ENCODE measurements at regions not wholly inside any gene's neighbourhood (a gene's known extent, or its start where the extent isn't known, plus 50 kb on each side); places are given as distances from the start of the nearest gene placed in this dataset.

DNA sequence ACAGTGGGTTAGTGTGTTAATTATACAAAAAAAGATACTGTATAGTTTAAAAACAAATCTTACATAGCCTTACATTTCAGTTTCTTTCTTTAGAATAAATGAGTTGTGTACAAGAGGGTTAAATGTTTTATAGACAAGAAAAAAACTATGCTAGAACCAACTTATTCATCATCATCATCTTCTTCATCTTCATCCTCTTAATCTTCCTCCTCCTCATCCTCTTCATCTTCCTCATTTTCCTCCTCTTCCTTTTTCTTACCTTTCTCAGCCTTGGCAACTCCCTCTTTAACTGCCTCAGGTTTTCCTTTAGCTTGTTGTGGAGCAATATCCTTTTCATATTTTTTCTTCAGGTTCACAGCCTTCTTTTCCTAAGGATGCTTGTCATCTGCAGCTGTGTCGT is 53.7 kb downstream of the RPS12 start:
- no peak for DNase-seq (ENCODE audit: low read depth in 2 of 2)

DNA sequence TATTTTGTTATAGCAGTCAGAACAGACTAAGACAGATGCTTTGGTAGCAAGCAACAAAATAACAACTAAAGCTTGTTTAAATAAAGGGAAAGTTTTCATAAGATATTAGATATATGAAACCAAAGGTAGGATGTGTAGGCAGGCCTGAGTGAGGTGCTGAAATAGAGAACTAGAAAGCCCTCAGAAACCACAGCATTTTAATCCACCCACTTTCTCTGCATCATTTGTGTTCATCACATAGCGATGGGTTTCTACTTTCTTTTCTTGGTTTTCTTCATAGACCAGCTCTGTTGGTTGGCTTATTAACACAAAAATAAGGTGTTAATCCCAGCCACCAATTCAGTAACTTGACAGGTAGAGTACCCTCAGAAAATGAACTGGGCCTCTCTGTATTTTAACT is 58.6 kb downstream of the RPS12 start:
- no peak for DNase-seq (ENCODE audit: low read depth in 2 of 2)

DNA sequence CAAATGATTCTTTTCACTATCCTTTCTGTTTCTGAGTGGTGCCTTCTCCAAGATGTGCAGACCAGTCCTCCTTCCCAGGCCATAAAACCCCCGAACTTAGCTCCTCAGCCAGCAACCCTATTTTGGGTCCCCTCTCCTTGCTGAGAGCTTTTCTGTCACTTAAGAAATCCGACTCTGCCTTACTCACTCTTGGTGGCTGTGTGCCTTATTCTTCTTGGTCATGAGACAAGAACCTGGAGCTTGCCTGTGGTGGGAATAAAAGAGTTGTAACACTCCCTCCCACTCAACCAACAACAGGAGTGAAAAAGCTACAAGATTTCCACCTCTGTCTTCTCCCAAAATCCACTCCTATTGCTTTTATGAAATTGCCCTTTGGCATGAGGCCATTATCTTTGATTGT is 62.6 kb downstream of the RPS12 start:
- DNase-seq (ENCODE audit: low read depth in 2 of 2): no peak

DNA sequence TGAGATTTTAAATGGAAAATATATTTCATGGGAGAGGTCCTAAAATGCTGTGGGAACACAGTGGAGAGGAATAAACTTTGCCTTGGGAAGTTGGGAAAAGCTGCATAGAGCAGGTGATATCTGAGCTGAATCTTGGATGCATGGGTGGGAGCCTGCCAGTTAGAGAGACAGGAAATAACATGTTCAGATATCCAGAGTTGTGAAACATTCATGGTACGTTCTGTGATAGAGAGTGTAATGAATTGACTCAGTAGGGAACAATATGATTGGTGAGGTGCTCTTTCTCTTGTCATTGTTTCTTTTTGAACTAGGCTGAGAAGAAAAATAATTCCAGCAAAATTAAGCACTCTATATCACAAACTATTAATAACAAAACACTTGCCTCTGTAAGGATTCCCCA is 72.8 kb downstream of the RPS12 start:
- DNase-seq (ENCODE audit: low read depth in 2 of 2): no peak

DNA sequence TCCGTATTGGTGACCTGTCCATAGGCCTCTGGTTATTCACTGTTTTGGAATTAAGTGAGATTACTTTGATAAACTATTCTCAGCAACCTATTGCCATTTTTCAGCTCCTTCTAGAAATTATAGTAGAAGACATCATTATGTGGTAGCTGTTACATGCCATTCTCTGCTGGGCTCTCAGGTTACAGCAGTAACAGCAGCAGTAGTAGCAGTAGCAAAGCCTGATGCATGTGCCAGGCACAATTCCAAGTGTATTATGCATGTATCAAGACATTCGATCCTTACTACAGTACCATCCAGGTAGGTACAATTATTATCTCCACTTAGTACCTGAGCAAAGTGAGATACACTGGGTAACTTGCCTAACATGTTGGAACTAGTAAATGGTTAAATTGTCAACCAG is 74.3 kb downstream of the RPS12 start:
- no peak for DNase-seq (ENCODE audit: low read depth in 2 of 2)

DNA sequence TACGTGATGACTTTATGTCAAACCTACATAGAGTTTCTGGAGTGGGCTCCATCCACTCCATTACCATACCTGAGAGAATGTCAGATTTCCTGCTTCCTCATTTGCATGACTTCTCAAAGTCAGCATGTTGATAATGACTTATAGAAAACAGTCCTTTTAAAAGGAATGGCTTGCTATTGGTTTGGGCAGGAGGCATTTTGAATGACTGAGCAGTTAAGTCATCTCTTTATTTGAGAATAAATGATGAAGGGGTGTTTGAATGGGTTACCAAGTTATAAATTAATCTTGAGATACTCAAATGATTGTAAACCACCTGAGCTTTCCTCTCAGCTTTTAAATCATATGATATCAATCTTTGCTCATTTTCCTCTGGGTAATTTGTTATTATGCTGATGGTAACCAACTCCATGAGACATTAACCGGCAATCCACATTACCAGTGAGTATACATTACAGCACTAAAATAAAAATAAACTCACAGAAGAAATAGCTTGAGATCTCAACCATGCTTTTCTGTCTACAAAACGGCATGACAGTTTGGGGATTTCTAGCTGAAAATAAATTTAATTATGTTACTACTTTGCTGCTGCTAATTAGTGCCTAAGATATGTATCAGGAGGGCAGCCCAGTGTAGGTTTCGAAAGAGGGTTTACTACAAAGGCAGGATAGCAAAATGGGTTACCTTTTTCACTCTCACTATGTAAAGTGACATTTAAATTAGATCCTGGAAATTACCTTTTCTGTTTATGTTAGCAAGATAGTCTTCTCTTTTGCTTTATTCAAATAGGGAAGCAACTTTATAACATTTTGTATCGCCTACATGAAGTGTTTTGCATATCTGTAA is 78.8 kb downstream of the RPS12 start:
- no peak for DNase-seq (ENCODE audit: low read depth in 2 of 2)

DNA sequence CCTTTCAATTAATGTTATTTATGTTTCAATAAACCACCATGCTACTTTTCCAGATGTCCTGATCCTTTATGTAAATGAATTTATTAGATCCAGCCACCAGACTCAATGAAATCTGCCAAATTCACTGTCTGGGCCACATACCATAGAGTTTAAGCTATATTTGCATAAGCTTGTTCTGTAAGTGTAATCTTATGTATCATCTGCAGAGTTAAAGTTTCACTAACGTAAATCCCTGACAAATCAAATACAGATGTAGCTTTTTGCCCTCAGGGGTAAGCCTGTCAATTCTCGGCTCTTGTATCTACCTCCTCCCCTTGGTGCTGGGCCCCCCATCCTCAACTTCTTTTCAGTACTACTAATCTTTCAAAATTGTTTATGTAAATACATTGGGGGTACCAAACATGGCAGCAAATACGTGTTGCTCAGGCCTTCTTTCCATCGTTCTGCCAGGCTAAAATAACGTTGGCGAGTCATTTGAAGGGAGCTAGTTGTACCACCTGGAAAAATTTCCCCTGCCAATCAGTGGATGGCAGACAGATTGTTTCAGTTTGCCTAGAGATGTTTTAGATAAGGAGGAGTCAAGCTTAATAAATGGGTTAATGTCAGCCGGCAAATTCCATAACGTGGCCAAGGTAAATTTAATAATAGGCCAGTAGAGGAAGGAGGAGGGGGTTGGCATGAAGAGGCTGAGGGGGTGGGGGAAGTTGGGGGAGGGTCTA is 79.6 kb downstream of the RPS12 start:
- no peak for DNase-seq (ENCODE audit: low read depth in 2 of 2)

DNA sequence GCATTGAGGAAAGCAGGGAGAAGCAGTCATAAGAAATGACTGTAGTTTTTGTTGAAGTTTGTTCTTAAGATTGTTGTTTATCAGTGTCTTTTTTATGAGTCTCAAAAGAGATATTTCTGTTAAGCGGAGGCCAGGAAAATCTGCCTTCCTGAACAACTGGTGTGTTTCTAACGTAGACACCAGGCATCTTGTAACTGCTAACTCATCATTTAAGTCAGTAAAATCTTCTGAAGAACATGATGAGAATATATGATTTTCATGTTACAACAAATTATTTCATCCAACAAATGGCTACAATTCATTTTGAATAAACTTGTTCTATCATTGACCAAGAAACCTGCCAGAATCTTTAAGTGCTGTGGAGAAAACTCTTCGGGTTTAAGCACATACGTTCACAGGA is 84.0 kb downstream of the RPS12 start:
- no peak for DNase-seq (ENCODE audit: low read depth in 2 of 2)

DNA sequence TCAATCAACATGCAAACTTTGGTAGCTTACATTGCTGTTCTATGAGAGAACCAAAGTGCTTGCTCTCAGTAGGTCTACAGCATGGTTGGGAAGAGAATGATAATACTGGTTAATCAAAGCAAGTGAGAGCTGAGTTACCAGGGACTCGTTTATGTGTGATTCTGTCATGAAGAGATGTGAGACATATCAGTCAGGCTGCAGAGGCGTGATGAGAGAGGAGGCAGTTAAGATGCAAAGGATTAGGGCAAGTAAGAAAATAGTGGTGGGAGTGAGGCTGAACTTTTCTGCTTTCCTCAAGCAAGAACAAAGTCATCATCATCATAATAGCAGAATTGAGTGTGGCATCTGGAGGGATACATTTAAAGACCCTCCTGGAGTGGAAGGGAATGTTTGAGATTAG is 86.5 kb downstream of the RPS12 start:
- no peak for DNase-seq (ENCODE audit: low read depth in 2 of 2)

DNA sequence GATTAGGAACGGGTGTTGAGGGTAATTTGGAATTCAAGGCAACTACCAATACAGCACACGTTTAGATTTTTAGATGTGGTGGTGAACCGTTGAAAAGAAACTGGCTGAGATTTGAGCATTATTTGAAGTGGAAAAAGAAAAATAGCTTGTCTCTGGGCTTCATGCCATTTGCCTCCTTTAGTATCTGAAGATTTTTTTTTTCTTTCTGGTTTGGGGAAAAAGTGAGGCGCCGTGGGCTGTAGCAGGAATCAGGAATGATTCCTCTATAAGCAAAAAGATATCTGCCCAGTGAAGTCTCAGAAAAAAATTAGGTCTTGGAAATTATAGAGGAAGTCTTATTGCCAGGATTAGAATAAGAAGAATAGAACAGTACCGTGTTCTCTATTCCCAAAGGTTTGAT is 88.5 kb downstream of the RPS12 start:
- no peak for DNase-seq (ENCODE audit: low read depth in 2 of 2)

DNA sequence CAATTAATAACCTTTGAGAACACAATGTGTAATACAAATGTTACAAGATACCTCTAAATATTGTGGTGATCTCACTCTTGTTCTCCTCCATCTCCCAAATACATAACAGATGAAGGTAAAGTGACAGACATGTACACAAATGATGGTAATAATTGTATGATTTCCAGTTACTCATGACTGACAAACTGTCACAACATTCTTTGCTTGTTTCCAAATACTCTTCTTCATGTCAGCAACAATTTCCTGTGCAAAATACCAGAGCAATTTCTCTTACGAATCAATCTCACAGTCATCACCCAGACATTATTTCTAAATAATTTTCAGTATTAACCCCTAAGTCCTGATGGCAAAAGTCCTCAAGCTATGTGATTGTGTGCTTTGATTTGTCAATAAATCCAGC is 92.9 kb downstream of the RPS12 start:
- DNase-seq (ENCODE audit: low read depth in 2 of 2): no peak

DNA sequence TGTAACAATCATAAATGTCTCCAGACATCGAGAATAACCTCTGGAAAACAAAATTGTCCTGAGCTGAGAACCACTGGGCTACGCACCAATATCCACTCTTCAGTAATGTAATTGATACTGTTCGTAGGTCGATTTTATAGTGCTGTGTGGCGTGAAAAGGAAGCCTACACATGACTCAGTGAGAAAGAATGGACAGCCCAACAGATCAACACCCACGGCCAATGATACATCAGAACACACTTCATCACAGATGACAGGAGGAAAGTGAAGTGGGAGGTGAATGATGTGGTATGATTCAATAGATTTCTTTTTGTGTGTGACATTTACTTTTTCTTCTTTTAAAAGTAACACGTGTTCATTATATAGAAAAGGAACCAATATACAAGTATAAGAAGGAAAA is 93.5 kb downstream of the RPS12 start:
- no peak for DNase-seq (ENCODE audit: low read depth in 2 of 2)

DNA sequence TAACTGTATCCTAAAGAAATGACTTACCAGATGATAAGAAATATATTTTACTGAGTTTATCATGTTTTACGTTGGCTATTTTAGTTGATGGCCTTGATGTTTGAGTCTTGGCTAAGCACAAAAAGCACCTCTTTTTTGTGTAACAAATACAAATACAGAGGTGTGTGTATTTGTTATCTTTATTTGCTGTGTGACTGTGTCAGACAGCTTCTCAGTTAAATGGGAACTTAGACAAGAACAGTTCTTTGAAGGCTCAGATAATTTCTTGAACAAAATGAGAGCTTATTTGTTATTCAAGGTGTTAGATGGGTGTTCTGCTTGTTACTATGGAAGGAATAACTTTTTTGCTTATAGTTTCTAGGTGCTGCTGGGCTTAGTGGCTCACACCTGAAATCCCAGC is 95.4 kb downstream of the RPS12 start:
- DNase-seq (ENCODE audit: low read depth in 2 of 2): no peak

DNA sequence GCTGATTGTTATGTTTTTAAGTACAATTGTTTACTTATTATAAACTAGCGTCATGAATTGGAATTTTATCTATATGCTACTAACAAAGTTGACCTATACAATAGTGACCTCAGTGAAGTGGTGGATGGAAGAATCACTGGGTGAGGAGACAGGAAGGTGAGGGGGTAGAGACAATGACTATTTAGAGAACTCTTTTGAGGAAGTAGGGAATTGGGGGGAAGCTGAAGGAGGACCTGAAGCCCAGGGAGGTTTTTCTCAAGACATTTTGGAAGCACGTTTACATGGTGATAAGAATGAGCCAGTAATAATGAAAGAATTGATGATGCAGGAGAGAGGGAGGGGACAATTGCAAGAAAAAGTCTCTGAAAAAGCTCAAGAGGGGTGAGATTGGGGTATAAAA is 96.4 kb downstream of the RPS12 start:
- no peak for DNase-seq (ENCODE audit: low read depth in 2 of 2)

DNA sequence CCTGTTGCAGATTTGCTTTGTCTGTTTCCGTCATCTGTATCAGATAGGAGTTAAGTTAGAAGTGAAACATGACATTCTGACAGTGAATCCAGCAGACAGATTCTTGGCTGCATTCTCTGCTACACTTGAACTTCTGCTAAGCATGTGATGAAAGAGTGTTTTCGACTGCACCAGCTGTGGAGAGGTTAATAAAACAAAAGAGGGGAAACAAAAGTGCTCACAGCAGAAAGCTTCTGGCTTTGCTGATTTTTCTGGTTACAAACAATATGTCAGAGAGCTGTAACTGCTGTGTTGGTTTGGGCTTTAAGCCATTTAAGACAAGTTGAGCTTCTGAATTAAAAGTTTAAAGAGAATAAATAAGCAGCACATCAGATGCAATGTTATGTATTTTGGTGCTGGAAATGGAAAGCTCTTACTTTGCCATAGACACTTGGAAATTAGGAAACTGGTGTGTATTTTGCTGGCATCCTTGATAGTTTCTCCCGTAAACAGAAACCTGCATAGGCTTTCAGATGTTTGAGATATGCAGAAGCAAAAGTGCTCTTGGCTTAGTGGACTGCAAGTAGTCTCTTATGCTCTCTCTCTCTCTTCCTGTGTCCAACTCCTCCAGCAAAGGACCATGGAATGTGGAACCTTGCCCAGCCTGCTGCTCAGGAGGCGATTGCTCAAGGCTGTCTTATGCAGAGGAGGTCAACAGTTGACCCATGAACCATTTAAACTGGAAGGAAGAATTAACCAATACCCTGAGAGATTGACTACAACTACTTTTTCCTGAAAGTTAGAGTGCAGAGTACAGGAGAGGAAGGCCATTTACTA is 104.9 kb downstream of the RPS12 start:
- no peak for DNase-seq (ENCODE audit: low read depth in 2 of 2)

DNA sequence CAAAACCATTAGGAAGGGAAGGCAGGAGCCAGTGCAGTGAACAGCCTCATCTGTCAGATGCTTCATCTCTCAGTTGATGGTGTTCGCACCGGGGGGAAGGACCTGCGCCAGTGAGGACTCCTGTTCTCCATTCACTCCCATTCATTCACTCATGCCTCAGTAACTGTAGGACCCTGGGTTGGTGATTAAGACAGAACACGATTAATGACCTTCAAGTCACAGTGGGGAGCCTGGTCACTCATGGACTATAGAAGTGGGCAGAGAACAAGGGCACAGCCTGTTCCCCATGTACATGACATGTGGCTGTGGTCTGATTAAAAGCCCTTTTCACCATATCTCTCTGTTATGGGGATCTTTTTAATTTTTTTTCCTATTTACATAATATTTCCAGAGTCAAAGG is 113.3 kb downstream of the RPS12 start:
- DNase-seq (ENCODE audit: low read depth in 2 of 2): no peak

DNA sequence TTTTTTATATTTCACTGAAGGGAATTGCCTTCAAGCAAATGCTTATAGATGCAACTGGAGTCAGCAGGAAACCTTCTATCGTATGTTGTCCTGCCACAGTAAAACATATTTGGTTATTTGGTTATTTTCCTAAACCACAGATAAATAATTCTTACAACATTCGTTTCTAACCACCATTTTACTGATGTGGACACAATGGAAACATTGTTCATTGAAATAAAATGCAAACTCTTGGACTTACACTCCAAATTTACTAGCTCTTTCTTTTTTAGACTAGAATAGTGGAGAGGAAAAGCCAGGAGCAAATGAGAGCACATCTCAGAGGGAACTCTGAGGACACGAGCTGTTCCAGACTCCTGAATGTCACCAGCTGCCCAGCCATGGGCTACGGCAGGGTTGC is 114.8 kb downstream of the RPS12 start:
- DNase-seq (ENCODE audit: low read depth in 2 of 2): no peak

DNA sequence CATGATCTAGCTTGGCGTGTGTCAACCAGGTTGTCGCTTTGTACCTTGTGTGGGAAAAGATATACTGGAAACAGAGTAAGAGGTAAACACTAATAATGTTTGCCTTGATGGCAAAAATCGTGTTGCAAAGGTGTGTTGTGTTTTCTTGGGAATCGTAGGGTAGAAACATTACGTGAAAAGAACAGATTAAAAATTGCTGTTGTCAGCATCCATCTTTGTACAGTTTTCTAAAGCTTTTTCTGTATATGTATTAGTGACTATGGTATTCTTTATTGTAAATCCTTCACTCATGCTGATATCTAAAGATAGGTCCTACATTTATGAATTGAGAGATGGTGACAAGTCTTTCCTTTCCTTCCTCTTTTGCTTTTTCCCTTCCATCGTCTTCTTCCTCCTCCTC is 116.9 kb downstream of the RPS12 start:
- no peak for DNase-seq (ENCODE audit: low read depth in 2 of 2)

DNA sequence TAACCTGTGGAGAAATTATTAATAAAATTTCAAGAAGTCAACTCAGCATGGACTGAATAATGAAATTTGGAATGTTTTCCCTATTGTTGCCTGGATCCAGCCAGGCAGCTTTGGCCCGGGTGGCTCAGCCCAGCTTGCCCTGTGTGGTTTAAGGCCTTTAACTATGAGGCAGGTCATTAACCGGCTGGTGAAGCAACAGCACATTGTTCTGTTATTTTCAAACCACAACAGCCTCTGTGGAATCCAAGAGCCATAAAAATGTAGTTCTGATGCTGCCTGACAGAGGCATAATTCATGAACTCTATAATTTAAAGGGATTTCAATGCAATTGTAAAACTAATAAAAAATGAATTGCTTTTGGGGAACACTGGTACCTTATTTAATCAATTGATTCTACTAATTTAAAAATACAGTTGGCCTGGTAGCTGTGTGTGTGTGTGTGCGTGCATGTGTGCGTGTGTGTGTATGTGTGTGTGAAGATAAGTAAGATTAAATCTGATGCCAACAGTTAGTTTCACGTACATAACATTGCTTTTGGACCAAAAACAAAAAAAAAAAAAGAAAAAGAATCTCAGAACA is 117.7 kb downstream of the RPS12 start:
- DNase-seq (ENCODE audit: low read depth in 2 of 2): no peak

DNA sequence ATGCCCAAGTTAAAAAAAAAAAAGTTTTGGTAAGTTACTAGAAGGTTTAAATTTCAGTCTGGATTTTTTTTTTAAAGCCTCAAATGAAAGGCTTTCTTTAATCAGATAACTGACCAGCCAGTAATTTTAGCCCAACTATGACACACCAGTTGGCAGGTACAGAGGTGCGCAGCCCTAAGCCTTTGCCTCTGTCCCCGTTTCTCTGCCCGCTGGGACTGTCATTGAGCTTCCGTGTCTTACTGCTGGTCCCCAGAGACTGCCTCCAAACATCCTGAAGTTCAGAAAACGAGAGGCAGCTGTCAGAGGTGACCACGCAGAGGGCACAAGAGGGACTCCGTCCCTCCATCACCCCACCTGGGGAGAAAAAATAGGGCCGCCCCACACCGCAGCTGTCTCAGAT is 118.2 kb downstream of the RPS12 start:
- no peak for DNase-seq (ENCODE audit: low read depth in 2 of 2)

DNA sequence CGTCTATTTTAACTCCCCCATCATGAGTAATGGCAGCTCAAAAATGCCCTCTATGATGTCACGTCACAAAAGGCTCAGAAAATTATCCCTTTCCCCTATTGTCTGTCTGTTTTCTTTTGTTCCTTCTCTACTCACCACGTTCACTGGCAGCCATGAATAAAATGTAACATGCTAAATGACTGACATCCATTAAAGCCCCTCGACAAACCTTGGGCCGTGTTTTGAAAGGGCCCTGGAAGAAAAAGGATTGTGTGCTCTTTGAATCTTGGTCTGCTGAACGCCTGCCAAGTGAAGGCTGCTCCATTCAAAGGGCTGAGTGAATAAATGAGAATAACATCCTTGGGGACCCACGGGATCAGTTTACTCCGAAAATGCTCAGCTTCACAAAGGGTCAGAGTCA is 118.7 kb downstream of the RPS12 start:
- DNase-seq (ENCODE audit: low read depth in 2 of 2): no peak

DNA sequence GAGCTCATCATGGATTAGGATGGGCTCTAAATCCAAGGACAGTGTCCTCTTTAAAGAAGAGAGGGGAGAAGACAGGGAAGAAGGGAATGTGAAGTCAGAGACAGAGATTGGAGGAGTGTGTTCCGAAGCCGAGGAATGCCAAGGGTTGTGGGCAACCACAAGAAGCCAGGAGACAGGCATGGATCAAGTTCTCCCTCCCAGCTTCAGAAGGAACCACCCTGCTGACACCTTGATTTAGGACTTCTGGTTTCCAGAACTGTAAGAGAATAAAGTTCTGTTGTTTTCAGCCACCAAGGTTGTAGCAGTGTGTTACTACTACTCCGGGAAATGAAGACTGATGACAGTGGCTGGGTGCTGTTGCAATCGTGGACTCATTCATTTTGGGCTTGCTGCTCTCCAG is 120.1 kb downstream of the RPS12 start:
- no peak for DNase-seq (ENCODE audit: low read depth in 2 of 2)

All from stimulated activated CD8-positive, alpha-beta memory T cell treated with anti-CD3 and anti-CD28 coated beads, Interleukin-2, amount 100 ng/mL, for 48 hours (primary cell).